BJ (cell line): ENCODE measurements at regions not wholly inside any gene's neighbourhood (a gene's known extent, or its start where the extent isn't known, plus 50 kb on each side); places are given as distances from the start of the nearest gene placed in this dataset.

Experiments used
- CTCF ChIA-PET: fragments of 350-600 bp; formaldehyde crosslinking; extraction: SDS; loops from one replicate; lab custom pipeline; 2021; ENCODE audit warnings: antibody characterized with exemption, inconsistent platforms; lab: Yijun Ruan, JAX
- POLR2A ChIA-PET: fragments of 300-600 bp; sonication (Branson Sonifier 250); formaldehyde crosslinking; extraction: SDS; loops from one replicate; lab custom pipeline; 2021; ENCODE audit warnings: antibody characterized with exemption; lab: Charles Lee
- DNase-seq: peaks from one replicate; pipeline ENCODE4 v3.0.0-alpha.2; 2011; ENCODE audit warnings: low read depth
- H3K27me3 ChIP-seq: 2 replicates; pipeline ENCODE4 v1.6.0; 2011; ENCODE audit warnings: low read length; ENCODE audit not compliant: control insufficient read depth, insufficient read depth
- H3K36me3 ChIP-seq: 2 replicates; pipeline ENCODE4 v1.5.1; 2011; ENCODE audit warnings: low read length; ENCODE audit not compliant: control insufficient read depth, insufficient read depth
- H3K4me3 ChIP-seq: 2 replicates; pipeline ENCODE4 v1.5.1; 2011; ENCODE audit warnings: low read depth, mild to moderate bottlenecking, control low read depth, low read length
- TF ChIP-seq, protein P1 (sequence below): IDR thresholded peaks from 2 replicates; pipeline ENCODE4 v1.5.1; 2011; ENCODE audit warnings: low read depth, mild to moderate bottlenecking, control low read depth, inconsistent platforms, low read length, moderate library complexity; ENCODE audit not compliant: insufficient read depth

- no peak overlapping the region for H3K4me3 ChIP-seq
- DNase-seq = no peak
- TF ChIP-seq, protein P1, sequence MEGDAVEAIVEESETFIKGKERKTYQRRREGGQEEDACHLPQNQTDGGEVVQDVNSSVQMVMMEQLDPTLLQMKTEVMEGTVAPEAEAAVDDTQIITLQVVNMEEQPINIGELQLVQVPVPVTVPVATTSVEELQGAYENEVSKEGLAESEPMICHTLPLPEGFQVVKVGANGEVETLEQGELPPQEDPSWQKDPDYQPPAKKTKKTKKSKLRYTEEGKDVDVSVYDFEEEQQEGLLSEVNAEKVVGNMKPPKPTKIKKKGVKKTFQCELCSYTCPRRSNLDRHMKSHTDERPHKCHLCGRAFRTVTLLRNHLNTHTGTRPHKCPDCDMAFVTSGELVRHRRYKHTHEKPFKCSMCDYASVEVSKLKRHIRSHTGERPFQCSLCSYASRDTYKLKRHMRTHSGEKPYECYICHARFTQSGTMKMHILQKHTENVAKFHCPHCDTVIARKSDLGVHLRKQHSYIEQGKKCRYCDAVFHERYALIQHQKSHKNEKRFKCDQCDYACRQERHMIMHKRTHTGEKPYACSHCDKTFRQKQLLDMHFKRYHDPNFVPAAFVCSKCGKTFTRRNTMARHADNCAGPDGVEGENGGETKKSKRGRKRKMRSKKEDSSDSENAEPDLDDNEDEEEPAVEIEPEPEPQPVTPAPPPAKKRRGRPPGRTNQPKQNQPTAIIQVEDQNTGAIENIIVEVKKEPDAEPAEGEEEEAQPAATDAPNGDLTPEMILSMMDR = no peak
- H3K27me3 ChIP-seq = no peaks in the 10 kb centered on the region
- ChIA-PET CTCF (no interaction called here), POLR2A (no interaction called here)
- H3K36me3 ChIP-seq = no peaks in the 10 kb centered on the region
Observed at GRCh38 chr4:144910723-144911122, 187.3 kb downstream of the ANAPC10 start.
